Neuronal stem cell (in vitro differentiated cells): ENCODE measurements at regions not wholly inside any gene's neighbourhood (a gene's known extent, or its start where the extent isn't known, plus 50 kb on each side); places are given as distances from the start of the nearest gene placed in this dataset.

Source experiments
- DNase-seq: peaks from one replicate; pipeline ENCODE4 v3.0.0-alpha.2; 2013; ENCODE audit warnings: low spot score
- H2AFZ ChIP-seq: one replicate; pipeline ENCODE4 v1.6.1; 2013; ENCODE audit warnings: mild to moderate bottlenecking, low read length, inconsistent platforms
- H2AK5ac ChIP-seq: 2 replicates; pipeline ENCODE4 v1.6.1; 2013; ENCODE audit warnings: low read depth, mild to moderate bottlenecking, inconsistent platforms, low read length, moderate library complexity, mixed read lengths
- H2BK120ac ChIP-seq: 2 replicates; pipeline ENCODE4 v1.6.1; 2013; ENCODE audit warnings: low read depth, mild to moderate bottlenecking, inconsistent platforms, low read length, moderate library complexity, mixed read lengths
- H2BK12ac ChIP-seq: one replicate; pipeline ENCODE4 v1.6.1; 2013; ENCODE audit warnings: low read length, inconsistent platforms
- H2BK15ac ChIP-seq: 2 replicates; pipeline ENCODE4 v1.6.1; 2013; ENCODE audit warnings: mild to moderate bottlenecking, low read length, inconsistent platforms, mixed read lengths
- H2BK5ac ChIP-seq: one replicate; pipeline ENCODE4 v1.6.1; 2013; ENCODE audit warnings: inconsistent platforms, mild to moderate bottlenecking, low read length, moderate library complexity
- H3K14ac ChIP-seq: one replicate; pipeline ENCODE4 v1.6.1; 2013; ENCODE audit warnings: low read length, inconsistent platforms
- H3K18ac ChIP-seq: 2 replicates; pipeline ENCODE4 v1.6.1; 2013; ENCODE audit warnings: low read length, inconsistent platforms
- H3K23ac ChIP-seq: 2 replicates; pipeline ENCODE4 v1.6.1; 2013; ENCODE audit warnings: low read depth, mild to moderate bottlenecking, mixed read lengths, low read length, inconsistent platforms; ENCODE audit not compliant: poor library complexity
- H3K27ac ChIP-seq: replicated peaks from 3 replicates; pipeline ENCODE4 v1.5.1; 2013; ENCODE audit warnings: low read length, inconsistent platforms
- H3K27me3 ChIP-seq, 3 experiments: 2 replicates each; pipeline ENCODE4 v1.6.1; 2013; ENCODE audit warnings: low read length in 3 of 3, mild to moderate bottlenecking in 2 of 3, inconsistent platforms in 1 of 3, low read depth in 1 of 3, mixed read lengths in 1 of 3, moderate library complexity in 1 of 3; ENCODE audit not compliant: control insufficient read depth in 3 of 3, insufficient read depth in 3 of 3
- H3K36me3 ChIP-seq, 2 donors: replicated peaks in 1 of 2; 2 replicates each; pipeline ENCODE4 v1.6.1; 2013; ENCODE audit warnings: low read length in 2 of 2; ENCODE audit not compliant: control insufficient read depth in 2 of 2, insufficient read depth in 2 of 2
- H3K4ac ChIP-seq: 2 replicates; pipeline ENCODE4 v1.6.1; 2013; ENCODE audit warnings: inconsistent platforms, mild to moderate bottlenecking, low read length, moderate library complexity
- H3K4me1 ChIP-seq, 2 donors: 1 replicate in 1 of 2; 2 replicates in 1 of 2; pipeline ENCODE4 v1.6.1; 2013; ENCODE audit warnings: low read length in 2 of 2, low read depth in 1 of 2; ENCODE audit not compliant: control insufficient read depth in 2 of 2, insufficient read depth in 1 of 2
- H3K4me2 ChIP-seq: one replicate; pipeline ENCODE4 v1.6.1; 2013; ENCODE audit warnings: mild to moderate bottlenecking, low read length, inconsistent platforms; ENCODE audit not compliant: insufficient read depth, poor library complexity, severe bottlenecking
- H3K4me3 ChIP-seq, 2 donors: 2 replicates each; pipeline ENCODE4 v1.5.1; 2013; ENCODE audit warnings: low read length in 2 of 2, mild to moderate bottlenecking in 2 of 2, inconsistent platforms in 1 of 2, moderate library complexity in 1 of 2
- H3K79me1 ChIP-seq: one replicate; pipeline ENCODE4 v1.6.1; 2013; ENCODE audit warnings: low read depth, mild to moderate bottlenecking, inconsistent platforms, low read length, moderate library complexity
- H3K9ac ChIP-seq: one replicate; pipeline ENCODE4 v1.6.1; 2013; ENCODE audit warnings: mild to moderate bottlenecking, low read depth, low read length, inconsistent platforms; ENCODE audit not compliant: poor library complexity
- H3K9me3 ChIP-seq, 2 donors: replicated peaks in 1 of 2; 2 replicates each; pipeline versions ENCODE3 to v1.6.1; 2013; ENCODE audit warnings: low read length in 2 of 2, mild to moderate bottlenecking in 2 of 2, inconsistent platforms in 1 of 2, low read depth in 1 of 2, mixed read lengths in 1 of 2, moderate library complexity in 1 of 2; ENCODE audit not compliant: control insufficient read depth in 2 of 2, insufficient read depth in 1 of 2
- H4K8ac ChIP-seq: one replicate; pipeline ENCODE4 v1.6.1; 2013; ENCODE audit warnings: low read depth, mild to moderate bottlenecking, inconsistent platforms, low read length, moderate library complexity
- H4K91ac ChIP-seq: one replicate; pipeline ENCODE4 v1.6.1; 2013; ENCODE audit warnings: low read length, low read depth, mild to moderate bottlenecking, inconsistent platforms; ENCODE audit not compliant: poor library complexity
- WGBS, 2 donors: extraction: QIAGEN DNeasy Blood & Tissue Kit; methylation state at CpG; one replicate each; pipeline ENCODE4 v1.1.7; 2013; ENCODE audit warnings: missing lambda C conversion rate in 2 of 2, mixed read lengths in 1 of 2; ENCODE audit not compliant: insufficient read length in 2 of 2, insufficient replicate concordance in 1 of 2; ENCODE audit errors: extremely low coverage in 2 of 2; 5-methylcytosine and 5-hydroxymethylcytosine counted together

GRCh38 chr13:90382425-90382824 is 965.1 kb upstream of the MIR17HG start:
- H2BK12ac ChIP-seq = no peak overlapping the region
- no CpG with 5 or more reads among the region's 1 CpG for WGBS, 2 donors

GRCh38 chr13:90385781-90386489 is 961.6 kb upstream of the MIR17HG start:
- no peak overlapping the region for H3K4me3 ChIP-seq
- no peak overlapping the region for H3K14ac ChIP-seq
- H3K9me3 ChIP-seq = no peaks in the 10 kb centered on the region
- no peak for DNase-seq
- H3K4me2 ChIP-seq = no peak overlapping the region
- no peak overlapping the region for H4K8ac ChIP-seq
- H4K91ac ChIP-seq = no peak overlapping the region
- WGBS, 2 donors = no CpG with 5 or more reads among the region's 4 CpGs
- H3K36me3 ChIP-seq = no peaks in the 10 kb centered on the region
- no peak overlapping the region for H3K9ac ChIP-seq
- H2BK5ac ChIP-seq = no peak overlapping the region
- peaks cover 0 to 2% of the 10 kb centered on the region in 2 donors for H3K4me1 ChIP-seq
- H2BK120ac ChIP-seq = no peak overlapping the region
- no peak overlapping the region for H2BK12ac ChIP-seq
- H3K27ac ChIP-seq = no peak overlapping the region
- no peak overlapping the region for H3K18ac ChIP-seq
- H3K23ac ChIP-seq = no peak overlapping the region
- no peaks in the 10 kb centered on the region for H3K79me1 ChIP-seq
- no peak overlapping the region for H2AFZ ChIP-seq
- no peak overlapping the region for H2AK5ac ChIP-seq
- H3K4ac ChIP-seq = no peak overlapping the region
- no peaks in the 10 kb centered on the region for H3K27me3 ChIP-seq
- no peak overlapping the region for H2BK15ac ChIP-seq

More at GRCh38 chr13:90382425-90382824, 965.1 kb upstream of the MIR17HG start:
- Histone ChIP-seq H2AK5ac (no peak overlapping the region), H3K4me2 (no peak overlapping the region), H3K4ac (no peak overlapping the region), H3K4me3 (no peak overlapping the region), H3K27me3 (no peaks in the 10 kb centered on the region), H4K8ac (no peak overlapping the region), H3K9ac (no peak overlapping the region), H3K27ac (no peak overlapping the region), H2AFZ (no peak overlapping the region), H3K9me3 (no peaks in the 10 kb centered on the region), H3K18ac (no peak overlapping the region), H4K91ac (no peak overlapping the region), H3K36me3 (no peaks in the 10 kb centered on the region), H2BK5ac (no peak overlapping the region), H2BK15ac (no peak overlapping the region), H3K14ac (no peak overlapping the region), H2BK120ac (no peak overlapping the region), H3K79me1 (no peaks in the 10 kb centered on the region), H3K23ac (no peak overlapping the region), H3K4me1 (peaks cover 0 to 2% of the 10 kb centered on the region in 2 donors)
- DNase-seq = no peak

- Histone ChIP-seq H3K23ac (no peak overlapping the region), H3K79me1 (no peaks in the 10 kb centered on the region), H2BK15ac (no peak overlapping the region), H4K91ac (no peak overlapping the region), H4K8ac (no peak overlapping the region), H3K18ac (no peak overlapping the region), H3K9ac (no peak overlapping the region), H3K27me3 (no peaks in the 10 kb centered on the region), H2BK12ac (no peak overlapping the region), H3K4me2 (no peak overlapping the region), H3K14ac (no peak overlapping the region), H2AFZ (no peak overlapping the region), H2AK5ac (no peak overlapping the region), H3K4me3 (no peak overlapping the region), H3K9me3 (no peaks in the 10 kb centered on the region), H3K36me3 (no peaks in the 10 kb centered on the region), H3K4me1 (peaks cover 0 to 2% of the 10 kb centered on the region in 2 donors), H2BK120ac (no peak overlapping the region), H2BK5ac (no peak overlapping the region), H3K27ac (no peak overlapping the region), H3K4ac (no peak overlapping the region)
- DNase-seq = no peak
- no CpG with 5 or more reads among the region's 2 CpGs for WGBS, 2 donors
These were observed 958.5 kb upstream of the MIR17HG start for GRCh38 chr13:90388887-90389452.

DNA sequence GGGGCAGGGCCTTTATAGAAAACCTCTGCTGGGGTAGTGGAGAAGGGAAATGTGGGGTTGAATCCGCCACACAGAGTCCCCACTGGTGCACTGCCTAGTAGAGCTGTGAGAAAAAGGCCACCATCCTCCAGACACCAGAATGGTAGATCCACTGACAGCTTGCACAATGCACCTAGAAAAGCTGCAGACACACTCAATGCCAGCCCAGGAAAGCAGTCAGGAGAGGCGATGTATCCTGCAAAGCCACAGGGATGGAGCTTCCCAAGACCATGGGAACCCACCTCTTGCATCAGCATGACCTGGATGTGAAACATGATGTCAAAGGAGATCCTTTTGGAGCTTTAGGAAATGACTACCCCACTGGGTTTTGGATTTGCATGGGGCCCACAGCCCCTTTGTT is 958.0 kb upstream of the MIR17HG start:
- no peak overlapping the region for H3K27ac ChIP-seq

More for the DNA sequence above, 958.0 kb upstream of the MIR17HG start:
- Histone ChIP-seq H2BK12ac (no peak overlapping the region), H3K4me3 (no peak overlapping the region), H4K91ac (no peak overlapping the region), H3K27me3 (no peaks in the 10 kb centered on the region), H2BK120ac (no peak overlapping the region), H3K79me1 (no peaks in the 10 kb centered on the region), H3K4ac (no peak overlapping the region), H4K8ac (no peak overlapping the region), H3K9ac (no peak overlapping the region), H2BK15ac (no peak overlapping the region), H3K9me3 (no peaks in the 10 kb centered on the region), H3K14ac (no peak overlapping the region), H2AK5ac (no peak overlapping the region), H3K4me1 (peaks cover 0 to 2% of the 10 kb centered on the region in 2 donors), H3K36me3 (no peaks in the 10 kb centered on the region), H3K4me2 (no peak overlapping the region), H3K18ac (no peak overlapping the region), H2BK5ac (no peak overlapping the region), H2AFZ (no peak overlapping the region), H3K23ac (no peak overlapping the region)
- no CpG with 5 or more reads among the region's 2 CpGs for WGBS, 2 donors
- no peak for DNase-seq
